Fibroblast of skin of scalp (primary cell): ENCODE measurements at regions not wholly inside any gene's neighbourhood (a gene's known extent, or its start where the extent isn't known, plus 50 kb on each side); places are given as distances from the start of the nearest gene placed in this dataset.
"Not testable (repeated sequence)": the region's sequence is repeated elsewhere in the genome, so short reads cannot be mapped to it uniquely, and the experiment has no call there.

ENCODE experiments used
- DNase-seq: peaks from one replicate; pipeline ENCODE4 v3.0.0-alpha.2; 2013

DNA sequence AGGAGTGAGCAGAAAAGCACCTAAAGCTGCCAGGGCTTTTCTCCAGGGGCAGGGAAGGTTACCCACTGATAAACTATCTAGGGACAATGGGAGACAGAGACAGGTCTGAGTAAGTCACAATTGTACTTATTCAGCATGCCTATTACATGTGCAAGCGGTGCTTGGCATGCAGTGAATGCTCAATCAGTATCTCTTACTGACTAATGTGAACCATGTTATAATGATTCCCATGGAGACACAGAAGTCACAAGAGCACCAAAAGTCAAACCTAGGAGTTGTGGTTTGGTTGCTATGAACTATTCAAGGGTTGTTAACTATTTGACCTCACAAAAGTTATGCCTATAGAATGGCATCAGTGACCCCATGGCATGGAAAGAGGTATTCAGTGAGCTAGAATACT lies 50.0 kb upstream of the RASGRP1 start:
- no peak for DNase-seq

DNA sequence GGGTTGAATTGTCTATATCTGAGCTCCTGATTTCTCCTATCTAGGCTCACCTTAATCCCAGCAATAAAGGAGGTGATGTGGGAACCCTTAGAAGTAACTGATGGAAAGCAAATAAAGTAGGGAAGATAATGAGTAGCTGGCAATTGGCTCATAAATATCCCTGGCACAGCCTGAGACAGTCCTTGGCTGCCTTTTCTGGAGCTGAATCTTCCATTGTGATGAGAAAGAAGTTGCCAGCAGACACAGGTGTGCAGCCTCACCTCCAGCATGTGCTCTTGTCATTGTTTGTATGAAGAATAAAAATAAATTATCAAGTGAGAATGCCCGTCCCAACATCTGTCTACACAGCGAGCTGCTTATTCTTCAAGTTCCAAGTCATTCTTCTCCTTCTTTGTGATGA lies 53.2 kb upstream of the RASGRP1 start:
- no peak for DNase-seq

DNA sequence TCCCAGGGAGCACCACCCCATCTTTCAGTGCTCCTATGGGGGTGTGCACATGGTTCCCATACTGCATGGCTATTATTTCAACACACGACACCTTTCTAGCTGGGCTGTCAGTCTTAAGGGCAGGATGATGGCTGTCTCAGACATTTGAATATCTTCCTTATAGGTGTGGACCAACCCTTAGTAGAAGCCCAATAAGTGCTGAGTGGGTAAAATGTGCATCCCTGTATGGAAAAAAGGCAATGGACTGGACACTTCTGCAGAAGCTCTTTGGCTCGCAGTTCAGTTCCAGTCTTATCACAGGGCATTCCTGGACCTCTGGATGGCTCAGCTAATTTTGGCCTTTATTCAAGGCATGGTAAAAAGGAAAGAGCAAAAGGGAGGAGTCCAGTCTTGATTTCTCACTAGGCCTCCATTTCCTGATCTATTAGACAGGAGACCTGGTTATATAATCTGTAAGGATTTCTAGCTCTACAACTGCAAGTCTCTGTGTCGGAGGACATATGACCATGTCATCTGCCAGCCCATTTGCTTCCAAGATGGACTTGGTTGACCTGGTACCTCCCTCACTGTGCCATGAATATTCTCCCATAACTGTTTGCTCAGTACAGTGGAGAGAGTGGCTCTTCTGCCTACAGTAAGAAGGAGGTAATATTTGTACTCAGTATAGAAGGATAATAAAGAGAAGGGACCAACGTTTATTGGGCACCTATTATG lies 53.8 kb upstream of the RASGRP1 start:
- no peak for DNase-seq

DNA sequence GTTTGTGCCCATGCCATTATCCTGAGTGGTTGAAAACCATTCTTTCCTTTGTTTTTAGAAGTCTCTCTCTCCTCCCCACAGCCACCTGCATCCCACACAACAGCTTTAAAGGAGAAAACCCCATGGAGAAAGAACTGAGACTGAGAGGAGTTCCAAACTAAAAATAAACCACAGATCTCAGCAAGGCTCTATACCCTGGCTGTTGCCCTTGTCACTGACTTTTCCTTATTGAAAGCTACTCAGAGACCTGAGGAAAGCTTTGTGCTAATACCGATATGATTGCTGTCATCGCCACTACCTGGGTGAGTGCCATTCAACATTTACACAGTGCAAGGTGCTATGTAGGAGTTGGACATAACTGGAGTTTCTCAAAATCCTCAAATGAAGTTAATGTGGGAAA lies 55.5 kb upstream of the RASGRP1 start:
- DNase-seq, result no peak

DNA sequence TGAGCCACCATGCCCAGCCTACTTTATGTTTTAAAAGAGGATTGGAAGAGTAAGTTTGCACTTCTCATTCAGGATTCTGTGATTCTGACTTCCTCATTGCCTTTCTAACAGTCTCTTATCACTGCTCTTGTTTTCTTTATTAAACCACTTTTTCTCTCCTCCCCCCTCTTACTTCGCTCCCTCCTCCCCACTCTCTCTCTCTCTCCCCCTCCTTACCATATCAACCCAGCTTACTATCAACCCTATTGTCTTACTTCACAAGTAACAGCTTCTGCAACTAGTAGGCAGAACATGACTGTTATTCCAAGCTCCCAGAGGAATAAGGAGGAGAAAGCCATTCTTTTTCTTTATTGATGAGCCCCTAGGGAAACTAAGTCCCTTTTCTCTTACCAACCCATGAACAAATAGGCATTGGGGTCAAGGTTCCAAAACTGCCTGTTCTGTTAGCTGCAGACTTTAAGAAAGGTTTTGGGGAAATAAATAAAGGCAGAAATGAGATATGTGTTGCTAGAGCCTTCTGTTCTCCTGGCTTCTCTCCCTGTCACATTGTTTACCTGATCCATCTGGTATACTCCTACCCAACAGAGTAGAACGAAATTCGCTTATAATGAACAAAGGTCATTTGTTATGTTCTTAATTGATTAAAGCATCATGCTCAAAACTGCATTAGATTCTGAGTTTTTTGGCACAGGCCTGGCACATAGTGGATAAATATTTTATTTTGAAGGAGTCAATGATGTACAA lies 56.4 kb upstream of the RASGRP1 start:
- DNase-seq, result no peak

DNA sequence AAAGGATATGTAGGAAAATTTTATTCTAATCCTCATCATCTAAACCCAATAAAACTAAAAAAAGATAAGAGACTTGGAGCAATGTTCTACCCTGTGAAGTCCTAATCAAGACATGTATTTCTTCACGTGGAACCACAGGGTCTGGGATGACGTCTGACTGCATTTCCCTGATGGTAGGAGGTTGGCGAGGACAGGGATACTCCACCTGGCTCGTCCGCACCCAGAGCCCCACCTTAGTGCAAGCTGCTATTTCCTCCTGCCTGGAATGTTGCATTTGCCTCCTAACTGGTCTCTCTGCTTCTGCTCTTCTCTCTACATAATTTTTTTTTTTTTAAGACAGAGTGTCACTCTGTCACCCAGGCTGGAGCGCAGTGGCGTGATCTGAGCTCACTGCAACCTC lies 57.7 kb upstream of the RASGRP1 start:
- no peak for DNase-seq

DNA sequence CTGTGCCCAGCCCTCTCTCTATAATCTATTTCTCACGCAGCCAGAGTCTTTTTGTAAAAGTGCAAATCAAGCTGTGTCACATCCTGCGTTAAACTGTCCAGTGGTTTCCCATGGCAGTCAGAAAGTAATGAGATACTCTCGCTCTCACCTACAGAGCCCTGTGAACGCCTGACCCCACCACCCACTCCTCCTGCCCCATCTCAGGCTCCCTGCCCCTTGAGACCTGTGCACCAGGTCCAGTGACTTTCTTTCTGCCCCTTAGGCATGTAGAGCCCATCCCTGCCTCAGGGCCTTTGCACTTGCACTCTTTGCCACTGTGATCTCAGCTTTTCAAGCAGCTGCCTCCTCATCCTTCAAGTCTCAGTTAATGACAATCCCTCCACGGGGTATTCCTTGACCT lies 58.3 kb upstream of the RASGRP1 start:
- no peak for DNase-seq

DNA sequence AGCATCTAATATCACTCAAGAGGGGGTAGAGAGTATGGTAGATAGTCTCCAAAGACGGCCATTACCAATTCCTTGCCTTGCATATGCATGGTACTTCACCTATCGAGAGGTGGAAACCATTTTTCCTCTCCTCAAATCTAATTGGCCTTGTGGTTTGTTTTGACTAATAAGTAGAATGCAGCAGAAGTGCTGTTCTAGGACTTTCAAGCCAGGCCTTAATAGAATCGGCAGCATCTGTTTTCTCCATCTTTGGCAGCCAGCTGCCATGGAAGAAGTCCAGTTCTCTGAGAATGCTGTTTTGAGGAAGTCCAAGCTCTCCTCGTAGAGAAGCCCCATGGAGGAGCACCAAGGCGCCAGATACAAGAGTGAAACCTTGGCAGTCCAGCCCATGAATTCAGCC lies 59.1 kb upstream of the RASGRP1 start:
- DNase-seq, result no peak

DNA sequence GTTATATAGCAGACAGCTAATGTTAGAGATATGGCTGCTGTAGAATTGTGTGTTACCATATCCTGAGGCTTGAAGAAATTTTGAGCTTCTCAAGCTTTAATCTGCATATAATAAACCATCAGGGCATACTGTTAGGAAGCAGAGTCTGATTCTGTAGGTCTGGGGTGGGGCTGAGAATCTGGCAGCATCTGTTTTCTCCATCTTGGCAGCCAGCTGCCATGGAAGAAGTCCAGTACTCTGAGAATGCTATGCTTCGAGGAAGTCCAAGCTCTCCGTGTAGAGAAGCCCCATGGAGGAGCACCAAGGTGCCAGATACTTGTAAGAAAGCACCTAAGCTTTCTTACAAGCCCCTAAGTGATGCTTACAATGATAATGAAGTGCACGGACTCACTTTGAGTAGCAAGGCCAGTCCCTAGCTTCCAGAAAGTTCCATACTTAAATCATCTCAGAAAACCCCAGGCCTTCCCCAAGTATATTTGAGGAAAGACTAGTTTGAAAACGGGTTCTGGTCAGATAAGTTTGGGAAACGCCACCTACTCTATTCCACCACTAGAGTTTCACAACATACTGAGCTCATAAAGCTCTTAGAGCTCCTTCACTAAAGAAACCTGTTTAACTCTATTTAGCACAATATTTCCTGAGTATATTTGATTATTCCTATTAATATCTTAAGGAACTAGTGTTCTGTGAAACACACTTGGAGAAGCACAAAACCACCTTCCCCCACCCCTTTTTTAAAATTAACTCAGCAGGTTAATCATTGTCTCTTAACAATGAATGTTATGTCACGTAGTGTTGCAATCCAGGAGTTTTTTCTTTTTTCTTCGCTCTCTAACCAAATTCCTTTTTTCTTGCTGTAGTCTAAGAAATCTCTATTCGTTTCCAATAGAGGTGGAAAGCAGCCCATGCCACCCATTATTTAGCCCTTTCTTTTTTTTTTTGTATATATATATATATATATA lies 59.9 kb upstream of the RASGRP1 start:
- DNase-seq, result no peak

DNA sequence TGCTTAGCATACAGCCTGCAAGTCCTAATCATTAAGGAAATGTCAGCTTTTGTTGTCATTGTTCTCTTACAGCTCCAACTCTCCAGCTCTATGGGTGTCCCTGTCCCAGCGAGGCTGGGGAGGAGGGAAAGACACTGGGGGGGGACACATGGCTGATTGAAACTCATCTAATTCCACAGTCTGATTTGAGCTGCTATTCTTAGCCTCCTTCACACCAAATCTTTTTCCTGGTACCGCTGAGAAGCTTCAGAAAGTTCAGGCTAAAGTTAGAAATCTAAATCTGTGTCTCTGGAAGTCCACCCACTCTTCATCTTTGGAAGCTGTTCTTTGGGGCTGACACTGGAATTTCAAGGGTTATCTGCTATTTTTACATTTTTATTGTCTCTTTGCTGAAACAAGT lies 61.3 kb upstream of the RASGRP1 start:
- no peak for DNase-seq

DNA sequence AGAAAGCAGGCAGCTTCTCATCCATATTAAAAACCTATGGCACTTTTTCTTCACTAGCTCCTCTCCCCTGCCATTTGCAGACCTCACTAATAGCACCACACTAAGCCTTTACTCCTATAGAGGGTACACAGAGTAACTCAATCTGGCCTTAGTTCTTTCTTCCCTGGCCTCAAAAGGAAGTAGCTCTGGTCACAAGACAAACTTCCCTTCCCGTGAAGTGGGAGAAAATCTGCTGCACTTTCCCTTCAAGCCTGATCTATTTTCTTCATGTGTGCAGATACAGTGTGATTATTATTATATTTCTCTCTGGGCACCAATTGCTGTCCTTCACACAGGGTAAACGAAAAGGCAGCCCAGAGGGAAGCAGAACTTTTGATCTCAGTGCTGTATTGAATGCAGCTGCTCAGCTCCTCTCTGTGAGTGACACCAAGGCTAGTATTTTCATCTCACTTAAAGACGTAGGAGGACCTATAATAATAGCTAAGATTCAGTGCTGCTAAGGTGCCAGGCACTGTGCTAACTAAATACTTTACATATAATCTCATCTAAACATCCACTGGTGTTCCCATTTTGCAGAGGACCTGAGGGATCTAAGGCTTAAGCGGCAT lies 61.9 kb upstream of the RASGRP1 start:
- no peak for DNase-seq

DNA sequence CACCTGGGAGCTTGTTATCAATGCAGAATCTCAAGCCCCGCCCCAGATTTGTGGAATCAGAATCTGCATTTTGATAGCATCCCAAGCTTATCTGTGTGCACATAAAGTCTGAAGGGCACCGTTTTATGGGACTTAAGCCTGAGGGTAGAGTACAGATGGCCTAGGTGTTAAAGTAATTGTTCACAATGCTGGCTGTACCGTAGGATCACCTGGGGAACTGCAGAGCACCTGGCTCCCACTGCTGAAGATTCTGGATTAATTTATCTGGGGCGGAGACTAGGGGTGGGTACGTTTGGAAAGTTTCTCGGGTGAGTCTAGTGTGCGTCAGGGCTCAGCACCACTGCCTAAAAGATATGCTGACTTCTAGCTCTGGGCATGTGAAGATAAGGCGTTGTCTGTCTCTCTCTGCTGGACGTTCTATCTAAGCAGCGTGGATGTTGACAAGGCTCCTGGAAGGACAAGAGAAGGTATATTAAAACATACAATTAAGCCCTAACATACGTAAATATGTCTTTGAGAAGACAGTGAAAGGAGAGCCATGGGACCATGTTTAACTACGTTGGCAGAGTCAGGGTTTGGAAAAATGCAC lies 63.2 kb upstream of the RASGRP1 start:
- DNase-seq, result no peak

DNA sequence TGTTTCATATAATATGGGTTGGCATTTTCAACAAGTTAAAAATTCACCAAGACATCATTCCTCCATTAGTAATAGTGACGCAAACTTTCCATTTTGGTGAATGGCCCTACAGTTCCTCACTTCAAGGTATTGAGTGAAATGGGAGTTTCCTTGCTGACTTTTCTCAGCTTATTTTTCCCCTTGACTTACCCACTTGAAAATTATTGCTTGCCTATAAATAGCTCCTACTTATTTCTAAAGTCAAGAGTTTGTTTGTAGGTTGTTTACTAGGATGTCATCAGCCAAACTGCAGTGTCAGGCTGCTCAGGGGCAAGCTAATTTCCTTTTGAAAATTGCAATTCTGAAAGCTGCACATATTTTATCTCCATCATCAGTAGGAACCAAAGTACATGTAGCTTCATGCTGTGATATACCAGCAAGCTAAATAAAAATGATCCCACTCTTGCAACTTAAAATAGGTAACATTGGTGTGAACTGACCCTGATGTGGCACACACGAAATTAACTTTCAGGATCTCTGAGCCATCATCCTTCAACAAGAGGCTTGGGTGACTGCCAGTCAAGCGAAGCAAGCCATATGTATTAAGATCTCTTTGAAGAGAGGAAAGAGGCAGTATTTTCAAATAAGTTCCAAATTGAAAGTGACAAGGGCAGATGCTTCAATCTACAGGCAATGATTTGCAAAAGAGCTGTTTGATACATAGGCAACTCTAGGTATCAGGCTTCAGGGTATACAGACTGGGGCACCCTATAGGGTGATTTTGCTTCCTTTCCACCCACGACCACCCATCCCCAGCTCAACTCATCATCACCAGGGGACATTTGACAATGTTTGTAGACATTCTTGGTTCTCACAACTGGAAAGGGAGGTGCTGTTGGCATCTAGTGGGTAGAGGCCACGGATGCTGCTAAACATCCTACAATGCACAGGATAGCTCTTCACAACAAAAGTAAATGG lies 66.8 kb upstream of the RASGRP1 start:
- no peak for DNase-seq

DNA sequence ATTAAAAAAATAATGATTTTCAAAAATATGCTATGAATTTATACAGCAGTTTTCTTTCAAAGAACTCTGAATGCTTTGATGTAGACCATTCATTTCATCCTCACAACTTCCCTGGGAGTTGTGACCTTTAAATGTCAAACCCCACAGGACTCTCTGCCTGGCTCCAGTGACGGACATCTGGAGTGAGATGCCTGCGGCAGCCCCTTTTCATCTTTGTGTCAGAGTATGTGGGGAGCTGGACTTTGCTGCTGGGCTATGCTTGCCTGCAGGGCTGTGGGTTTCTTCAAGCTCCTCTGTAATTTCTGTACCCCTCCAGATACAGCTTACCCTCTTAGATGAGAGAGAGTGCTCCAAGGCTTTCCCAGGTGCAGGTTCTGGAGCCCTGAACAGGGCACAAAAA lies 70.6 kb upstream of the RASGRP1 start:
- DNase-seq, result no peak

DNA sequence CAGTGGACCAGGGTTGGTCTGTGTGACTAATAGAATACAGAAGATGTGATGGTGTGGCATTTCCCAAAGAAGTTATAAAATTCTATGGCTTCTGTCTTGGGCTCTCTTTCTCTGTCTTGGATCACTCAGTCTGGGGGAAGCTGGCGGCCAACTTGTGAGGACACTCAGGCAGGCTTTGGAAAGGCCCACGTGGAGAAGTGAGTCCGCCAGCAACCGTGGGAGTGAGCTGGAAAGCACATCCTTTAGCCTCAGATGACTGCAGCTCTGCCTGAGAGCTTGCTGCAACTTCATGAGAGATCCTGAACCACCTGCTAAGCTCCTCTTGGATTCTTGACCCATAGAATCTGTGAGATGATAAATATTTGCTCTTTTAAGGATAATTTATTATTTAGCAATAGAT lies 72.0 kb upstream of the RASGRP1 start:
- no peak for DNase-seq

DNA sequence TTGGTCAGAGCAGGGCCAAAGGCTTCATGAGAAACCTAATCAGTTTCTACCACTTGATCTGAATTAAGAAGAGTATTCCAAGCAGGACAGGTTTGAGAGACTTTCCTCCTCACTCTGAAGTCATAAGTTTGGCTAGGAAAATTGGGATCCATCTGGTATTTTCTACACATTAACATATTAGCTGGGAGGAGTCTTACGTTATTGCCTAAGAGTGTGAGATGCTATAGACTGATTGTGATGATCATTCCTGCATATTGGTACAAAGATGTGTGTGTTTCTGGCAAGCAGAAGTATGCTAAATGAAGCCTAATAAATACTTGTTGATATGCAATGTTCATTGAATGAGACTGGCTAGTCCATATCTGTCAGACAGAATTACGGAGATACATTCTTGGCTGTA lies 73.5 kb upstream of the RASGRP1 start:
- DNase-seq, result no peak

DNA sequence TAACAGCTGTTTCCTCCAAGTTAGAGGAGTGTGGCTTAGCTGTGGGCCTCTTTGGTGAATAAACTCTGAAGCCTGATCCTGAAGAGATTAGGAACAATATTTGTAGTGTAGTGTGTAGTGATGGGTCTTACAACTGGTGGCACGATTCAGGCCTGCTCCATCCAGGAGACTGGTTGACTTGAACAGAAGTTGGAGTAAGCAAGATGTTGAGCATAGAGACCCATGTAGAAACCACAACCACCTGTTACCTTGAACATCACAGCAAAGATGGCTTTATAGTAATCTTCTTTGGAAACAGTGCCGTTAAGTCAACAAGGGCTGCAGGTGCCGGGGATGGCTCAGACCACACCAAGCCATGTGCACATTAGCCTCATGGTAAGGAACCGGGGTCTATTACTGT lies 74.2 kb upstream of the RASGRP1 start:
- no peak for DNase-seq

DNA sequence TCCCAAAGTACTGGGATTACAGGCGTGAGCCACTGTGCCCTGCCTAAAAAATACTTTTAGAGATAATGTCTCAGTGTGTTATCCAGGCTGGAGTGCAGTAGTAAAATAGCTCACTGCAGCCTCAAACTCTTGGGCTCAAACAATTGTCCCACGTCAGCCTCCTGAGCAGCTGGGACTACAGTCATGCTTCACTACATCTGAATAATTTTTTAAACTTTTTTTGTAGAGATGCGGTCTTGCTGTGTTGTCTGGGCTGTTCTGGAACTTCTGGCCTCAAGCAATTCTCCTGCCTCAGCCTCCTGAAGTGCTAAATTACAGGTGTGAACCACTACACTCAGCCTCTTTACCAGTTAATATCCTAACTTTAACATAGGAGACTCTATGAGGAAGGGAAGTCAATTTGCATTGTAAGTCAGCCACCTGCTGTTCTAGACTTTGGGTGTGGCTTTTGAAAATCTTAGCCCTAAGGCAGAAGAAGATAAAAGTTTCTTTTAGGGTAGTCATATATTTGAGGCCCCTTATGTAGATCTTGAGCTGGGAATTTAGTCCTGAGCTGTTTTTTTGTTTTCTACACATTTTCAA lies 78.2 kb upstream of the RASGRP1 start:
- DNase-seq, result no peak

DNA sequence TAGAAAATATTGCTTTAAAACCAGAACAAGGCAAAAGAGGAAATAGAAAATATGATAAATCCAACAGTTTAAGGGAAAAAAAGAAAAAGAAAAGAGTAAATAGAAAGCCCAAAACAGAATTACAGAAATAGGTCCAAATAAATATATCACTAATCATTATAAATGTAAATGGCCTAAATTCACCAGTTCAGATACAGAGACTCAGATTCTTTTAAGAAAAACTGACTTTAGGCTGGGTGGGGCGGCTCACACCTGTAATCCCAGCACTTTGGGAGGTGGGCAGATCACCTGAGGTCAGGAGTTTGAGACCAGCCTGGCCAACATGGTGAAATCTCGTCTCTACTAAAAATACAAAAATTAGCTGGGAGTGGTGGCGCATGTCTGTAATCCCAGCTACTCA lies 79.7 kb upstream of the RASGRP1 start:
- not testable (repeated sequence) for DNase-seq

DNA sequence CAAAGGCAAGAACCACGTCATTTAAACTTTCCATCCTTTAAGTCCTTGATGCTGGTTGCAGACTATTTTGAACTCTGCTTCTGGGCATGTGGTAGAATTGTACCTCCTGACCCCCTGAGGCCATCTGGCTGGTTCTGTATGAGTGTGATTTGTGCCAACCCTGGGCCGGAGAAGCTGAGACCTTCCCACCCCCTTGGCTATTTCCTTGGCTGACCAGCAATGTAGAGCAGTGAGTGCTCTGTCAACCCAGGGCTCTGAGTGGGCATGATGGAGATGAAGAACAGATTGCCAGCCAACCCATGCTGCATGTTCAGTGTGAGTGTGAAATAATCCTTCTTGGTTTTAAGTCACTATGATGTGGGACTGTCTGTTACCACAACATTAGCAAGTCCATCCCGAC lies 82.1 kb upstream of the RASGRP1 start:
- no peak for DNase-seq

DNA sequence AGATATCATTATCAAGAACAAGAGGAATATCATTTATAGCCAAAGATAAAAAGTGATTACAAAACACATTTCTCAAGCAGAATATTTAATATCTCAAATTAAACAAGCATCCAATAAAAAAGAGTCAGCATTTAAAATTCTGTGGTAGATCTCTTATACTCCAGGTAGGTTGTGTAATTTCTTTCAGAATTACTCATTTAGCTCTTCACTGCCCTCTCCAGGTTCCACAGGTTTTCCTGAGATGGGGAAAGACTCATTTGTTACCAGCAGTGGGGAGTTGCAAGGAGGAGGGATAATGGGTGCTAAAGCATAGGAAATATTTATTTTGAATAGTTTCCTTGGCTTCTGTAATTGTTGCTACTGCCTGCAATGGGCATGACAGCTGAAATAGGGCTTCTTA lies 83.1 kb upstream of the RASGRP1 start:
- peak; percentile 20 for DNase-seq
